ENCODE measurements at regions not wholly inside any gene's neighbourhood (a gene's known extent, or its start where the extent isn't known, plus 50 kb on each side); places are given as distances from the start of the nearest gene placed in this dataset.

- TF ChIP-seq, protein P1, sequence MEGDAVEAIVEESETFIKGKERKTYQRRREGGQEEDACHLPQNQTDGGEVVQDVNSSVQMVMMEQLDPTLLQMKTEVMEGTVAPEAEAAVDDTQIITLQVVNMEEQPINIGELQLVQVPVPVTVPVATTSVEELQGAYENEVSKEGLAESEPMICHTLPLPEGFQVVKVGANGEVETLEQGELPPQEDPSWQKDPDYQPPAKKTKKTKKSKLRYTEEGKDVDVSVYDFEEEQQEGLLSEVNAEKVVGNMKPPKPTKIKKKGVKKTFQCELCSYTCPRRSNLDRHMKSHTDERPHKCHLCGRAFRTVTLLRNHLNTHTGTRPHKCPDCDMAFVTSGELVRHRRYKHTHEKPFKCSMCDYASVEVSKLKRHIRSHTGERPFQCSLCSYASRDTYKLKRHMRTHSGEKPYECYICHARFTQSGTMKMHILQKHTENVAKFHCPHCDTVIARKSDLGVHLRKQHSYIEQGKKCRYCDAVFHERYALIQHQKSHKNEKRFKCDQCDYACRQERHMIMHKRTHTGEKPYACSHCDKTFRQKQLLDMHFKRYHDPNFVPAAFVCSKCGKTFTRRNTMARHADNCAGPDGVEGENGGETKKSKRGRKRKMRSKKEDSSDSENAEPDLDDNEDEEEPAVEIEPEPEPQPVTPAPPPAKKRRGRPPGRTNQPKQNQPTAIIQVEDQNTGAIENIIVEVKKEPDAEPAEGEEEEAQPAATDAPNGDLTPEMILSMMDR (conservative IDR thresholded peaks at IDR 0.05 in 1 of 2, IDR thresholded peaks at IDR 0.05 in 1 of 2; ENCODE audit: low read depth in 1 of 2, low read length in 2 of 2): no peak
- no peak for TF ChIP-seq EZH2 (IDR thresholded peaks at IDR 0.05; ENCODE audit: low read length, missing control alignments)
Measured at GRCh38 chr3:170760174-170760526, 109.8 kb downstream of the RPL22L1 start.
